ENCODE measurements at regions not wholly inside any gene's neighbourhood (a gene's known extent, or its start where the extent isn't known, plus 50 kb on each side); places are given as distances from the start of the nearest gene placed in this dataset.
"Not testable (repeated sequence)": the region's sequence is repeated elsewhere in the genome, so short reads cannot be mapped to it uniquely, and the experiment has no call there.

GRCh38 chr9:74036549-74037231, 460.4 kb upstream of the RORB start:
- DNase-seq: no peak

GRCh38 chr9:74037274-74037673, 459.9 kb upstream of the RORB start:
- no peak for DNase-seq

- no peak for DNase-seq
These were observed 455.5 kb upstream of the RORB start for GRCh38 chr9:74041588-74041987.

DNA sequence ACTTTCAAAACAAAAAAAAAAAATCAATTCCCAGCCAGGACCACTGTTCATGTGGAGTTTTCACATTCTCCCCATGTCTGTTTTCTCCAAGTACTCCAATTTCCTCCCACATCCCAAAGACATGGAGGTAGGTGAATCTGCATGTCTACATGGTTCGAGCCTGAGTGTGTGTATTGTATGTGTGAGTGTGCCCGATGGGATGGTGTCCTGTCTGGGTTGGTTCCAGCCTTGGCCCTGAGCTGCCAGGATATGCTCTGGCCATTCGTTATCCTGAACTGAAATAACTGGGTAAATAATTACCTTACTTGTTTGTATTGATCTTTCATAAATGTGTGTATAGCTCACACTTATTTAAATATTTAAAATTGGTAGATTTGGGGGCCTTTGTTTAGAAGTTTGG, 452.3 kb upstream of the RORB start:
- no peak for DNase-seq

DNA sequence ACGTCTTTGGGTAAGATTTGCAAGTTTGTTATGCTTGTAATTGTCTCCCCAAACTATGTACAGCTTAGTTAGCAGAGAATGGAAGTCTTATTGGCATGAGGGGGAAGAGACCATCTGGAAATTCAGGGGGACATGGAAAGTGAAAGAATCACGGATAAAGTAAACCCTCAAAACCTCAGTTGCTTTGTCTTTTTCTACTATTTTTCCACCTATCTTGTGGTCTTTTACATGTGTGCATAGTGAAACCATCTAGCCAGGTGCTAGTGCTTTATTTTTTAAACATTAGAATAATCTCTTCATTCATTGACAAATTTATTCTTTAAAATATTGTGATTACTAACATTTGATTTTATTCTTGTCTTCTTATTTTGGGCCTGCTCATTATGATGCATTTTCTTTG, 441.1 kb upstream of the RORB start:
- no peak for DNase-seq

- DNase-seq: not testable (repeated sequence)
These were observed 440.1 kb upstream of the RORB start for GRCh38 chr9:74057051-74057450.

- DNase-seq: no peak
These were observed 432.4 kb upstream of the RORB start for GRCh38 chr9:74064702-74065101.

- DNase-seq: no peak
These were observed 431.0 kb upstream of the RORB start for GRCh38 chr9:74066128-74066527.

DNA sequence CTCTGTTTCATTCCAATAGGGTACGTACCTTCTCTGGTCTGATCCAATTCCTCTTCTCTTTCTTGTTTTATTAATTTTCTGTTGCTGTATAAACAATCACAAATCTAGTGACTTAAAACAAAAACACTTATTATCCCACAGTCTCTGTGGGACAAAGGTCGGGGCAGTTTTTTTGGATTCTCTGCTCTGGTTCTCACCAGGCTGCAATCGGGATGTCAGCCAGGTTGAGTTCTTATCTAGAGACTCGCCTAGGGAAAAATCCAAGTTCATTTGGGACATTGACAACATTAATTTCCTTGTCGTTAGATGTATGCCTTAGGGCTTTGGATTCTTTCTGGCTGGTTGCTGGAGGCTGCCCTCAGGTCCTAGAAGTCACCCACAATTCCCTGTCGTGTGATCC, 430.5 kb upstream of the RORB start:
- DNase-seq: no peak

DNA sequence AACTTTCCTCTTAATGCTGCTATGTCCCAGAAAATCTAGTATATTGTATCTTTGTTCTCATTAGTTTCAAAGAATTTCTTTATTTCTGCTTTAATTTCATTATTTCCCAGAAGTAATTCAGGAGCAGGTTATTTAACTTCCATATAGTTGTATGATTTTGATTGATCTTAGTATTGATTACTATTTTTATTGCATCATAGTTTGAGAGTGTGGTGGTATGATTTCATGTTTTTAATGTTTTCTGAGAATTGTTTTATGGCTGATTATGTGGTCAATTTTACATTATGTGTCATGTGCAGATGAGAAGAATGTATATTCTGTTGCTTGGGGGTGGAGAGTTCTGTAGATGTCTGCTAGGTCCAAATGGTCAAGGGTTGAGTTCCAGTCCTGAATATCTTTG, 425.6 kb upstream of the RORB start:
- DNase-seq: no peak

- DNase-seq: no peak
These were observed 423.2 kb upstream of the RORB start for GRCh38 chr9:74073897-74074296.

- no peak for DNase-seq
These were observed 418.5 kb upstream of the RORB start for GRCh38 chr9:74078647-74079046.

DNA sequence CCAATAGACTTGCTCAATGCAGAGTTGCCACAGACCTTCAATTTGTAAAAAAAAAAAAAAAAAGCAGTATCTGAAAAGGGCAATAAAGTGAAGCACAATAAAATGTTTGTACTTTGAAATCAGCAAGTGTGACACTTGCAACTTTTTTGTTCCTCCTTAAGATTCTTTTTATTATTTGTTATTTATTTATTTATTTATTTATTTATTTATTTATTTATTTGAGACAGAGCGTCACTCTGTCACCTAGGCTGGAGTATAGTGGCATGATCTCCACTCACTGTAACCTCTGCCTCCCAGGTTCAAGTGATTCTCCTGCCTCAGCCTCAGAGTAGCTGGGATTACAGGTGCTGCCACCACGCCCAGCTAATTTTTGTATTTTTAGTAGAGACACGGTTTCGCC, 416.5 kb upstream of the RORB start:
- DNase-seq: not testable (repeated sequence)

GRCh38 chr9:74083681-74084433, 413.3 kb upstream of the RORB start:
- DNase-seq: no peak

DNA sequence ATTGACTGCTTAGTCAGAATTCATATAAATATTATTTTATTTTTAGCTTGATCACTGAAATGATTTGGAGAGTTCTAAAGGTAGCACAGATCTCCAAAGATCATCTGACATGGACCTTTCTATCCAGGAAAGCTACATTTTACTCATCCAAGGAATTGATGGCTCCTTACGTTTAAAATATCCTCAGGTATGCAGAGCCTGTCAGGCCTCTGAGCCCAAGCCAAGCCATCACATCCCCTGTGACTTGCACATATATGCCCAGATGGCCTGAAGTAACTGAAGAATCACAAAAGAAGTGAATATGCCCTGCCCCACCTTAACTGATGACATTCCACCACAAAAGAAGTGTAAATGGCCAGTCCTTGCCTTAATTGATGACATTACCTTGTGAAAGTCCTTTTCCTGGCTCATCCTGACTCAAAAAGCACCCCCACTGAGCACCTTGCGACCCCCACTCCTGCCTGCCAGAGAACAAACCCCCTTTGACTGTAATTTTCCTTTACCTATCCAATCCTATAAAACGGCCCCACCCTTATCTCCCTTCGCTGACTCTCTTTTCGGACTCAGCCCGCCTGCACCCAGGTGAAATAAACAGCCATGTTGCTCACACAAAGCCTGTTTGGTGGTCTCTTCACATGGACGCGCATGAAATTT, 411.6 kb upstream of the RORB start:
- not testable (repeated sequence) for DNase-seq

DNA sequence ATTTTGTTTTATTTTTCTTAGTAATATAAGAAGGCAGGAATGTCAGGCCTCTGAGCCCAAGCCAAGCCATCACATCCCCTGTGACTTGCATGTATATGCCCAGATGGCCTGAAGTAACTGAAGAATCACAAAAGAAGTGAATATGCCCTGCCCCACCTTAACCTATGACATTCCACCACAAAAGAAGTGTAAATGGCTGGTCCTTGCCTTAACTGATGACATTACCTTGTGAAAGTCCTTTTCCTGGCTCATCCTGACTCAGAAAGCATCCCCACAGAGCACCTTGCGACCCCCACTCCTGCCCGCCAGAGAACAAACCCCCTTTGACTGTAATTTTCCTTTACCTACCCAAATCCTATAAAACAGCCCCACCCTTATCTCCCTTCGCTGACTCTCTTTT, 406.2 kb upstream of the RORB start:
- not testable (repeated sequence) for DNase-seq

- DNase-seq: no peak
These were observed 404.7 kb upstream of the RORB start for GRCh38 chr9:74092491-74092834.

DNA sequence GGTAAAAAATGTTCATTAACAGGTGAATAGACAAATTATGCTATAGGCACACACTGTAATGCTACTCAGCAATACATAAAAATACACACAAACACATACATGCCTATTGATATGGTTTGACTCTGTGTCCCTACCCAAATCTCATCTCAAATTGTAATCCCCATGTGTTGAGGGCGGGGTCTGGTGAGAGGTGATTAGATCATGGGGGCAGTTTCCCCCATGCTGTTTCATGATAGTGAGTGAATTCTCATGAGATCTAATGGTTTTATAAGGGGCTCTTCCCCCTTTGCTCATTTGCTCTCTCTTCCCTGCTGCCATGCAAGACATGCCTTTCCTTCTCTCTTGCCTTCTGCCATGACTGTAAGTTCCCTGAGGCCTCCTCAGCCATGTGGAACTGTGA, 403.1 kb upstream of the RORB start:
- not testable (repeated sequence) for DNase-seq

- DNase-seq: no peak
These were observed 402.4 kb upstream of the RORB start for GRCh38 chr9:74094766-74095165.

- no peak for DNase-seq
These were observed 401.2 kb upstream of the RORB start for GRCh38 chr9:74095925-74096324.

GRCh38 chr9:74096420-74096819, 400.7 kb upstream of the RORB start:
- no peak for DNase-seq

DNA sequence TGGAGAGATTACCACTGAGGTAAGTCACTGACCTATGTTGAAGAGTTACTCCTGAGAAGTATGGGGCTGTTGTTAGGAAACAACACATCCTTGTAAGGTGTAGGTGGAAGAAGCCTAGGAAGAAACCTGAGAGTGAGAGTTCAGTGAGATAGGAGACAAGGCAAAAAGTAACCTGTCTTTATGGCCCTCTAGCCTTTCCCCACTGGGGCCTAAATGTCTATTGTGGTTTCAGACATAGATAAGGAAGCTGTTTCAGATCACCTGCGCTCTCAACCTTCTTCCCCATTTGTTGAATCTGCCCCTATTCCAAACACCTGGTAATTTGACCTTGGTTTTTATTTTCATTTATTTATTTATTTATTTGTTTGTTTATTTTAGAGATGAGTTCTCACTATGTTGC, 397.1 kb upstream of the RORB start:
- DNase-seq: no peak

- DNase-seq: not testable (repeated sequence)
These were observed 395.0 kb upstream of the RORB start for GRCh38 chr9:74102148-74102547.

DNA sequence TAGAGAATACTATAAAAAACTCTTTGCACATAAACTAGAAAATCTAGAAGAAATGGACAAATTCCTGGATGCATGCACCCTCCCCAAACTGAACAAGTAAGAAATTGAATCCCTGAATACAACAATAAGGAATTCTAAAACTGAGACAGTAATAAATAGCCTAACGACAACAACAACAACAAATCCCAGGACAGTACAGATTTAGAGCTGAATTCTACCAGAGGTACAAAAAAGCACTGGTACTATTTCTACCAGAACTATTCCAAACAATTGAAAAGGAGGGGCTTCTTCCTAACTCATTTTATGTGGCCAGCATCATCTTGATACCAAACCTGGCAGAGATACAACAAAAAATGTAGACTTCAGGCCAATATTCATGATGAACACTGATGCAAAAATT, 394.4 kb upstream of the RORB start:
- no peak for DNase-seq

All from NCI-H2171 (cell line).